Nephron progenitor cell (in vitro differentiated cells): ENCODE measurements at regions not wholly inside any gene's neighbourhood (a gene's known extent, or its start where the extent isn't known, plus 50 kb on each side); places are given as distances from the start of the nearest gene placed in this dataset.
A peak's percentile ranks its signal among the peaks of the same experiment; 100 is the strongest.

Experiments used
- DNase-seq: peaks from one replicate; pipeline ENCODE4 v3.0.0; 2021
- H3K27ac Mint-ChIP-seq: 2 replicates; pipeline ENCODE4 v1.8.0; 2021; ENCODE audit warnings: mild to moderate bottlenecking, moderate library complexity, mixed read lengths
- H3K27me3 Mint-ChIP-seq: 2 replicates; pipeline ENCODE4 v1.8.0; 2021; ENCODE audit warnings: mild to moderate bottlenecking, low read depth, mixed read lengths; ENCODE audit not compliant: poor library complexity
- H3K36me3 Mint-ChIP-seq: 2 replicates; pipeline ENCODE4 v1.8.0; 2021; ENCODE audit warnings: low read depth, mixed read lengths
- H3K4me1 Mint-ChIP-seq: 2 replicates; pipeline ENCODE4 v1.8.0; 2021; ENCODE audit warnings: mixed read lengths
- H3K4me3 Mint-ChIP-seq: 2 replicates; pipeline ENCODE4 v1.8.0; 2021; ENCODE audit warnings: mild to moderate bottlenecking, moderate library complexity, mixed read lengths
- H3K9me3 Mint-ChIP-seq: 2 replicates; pipeline ENCODE4 v1.8.0; 2021; ENCODE audit warnings: mild to moderate bottlenecking, moderate library complexity, mixed read lengths
- TF ChIP-seq, protein P1 (sequence below): fragments of 200-600 bp; sonication (generic); IDR thresholded peaks from 2 replicates; pipeline ENCODE4 v1.5.0; 2021; ENCODE audit warnings: antibody characterized with exemption

DNA sequence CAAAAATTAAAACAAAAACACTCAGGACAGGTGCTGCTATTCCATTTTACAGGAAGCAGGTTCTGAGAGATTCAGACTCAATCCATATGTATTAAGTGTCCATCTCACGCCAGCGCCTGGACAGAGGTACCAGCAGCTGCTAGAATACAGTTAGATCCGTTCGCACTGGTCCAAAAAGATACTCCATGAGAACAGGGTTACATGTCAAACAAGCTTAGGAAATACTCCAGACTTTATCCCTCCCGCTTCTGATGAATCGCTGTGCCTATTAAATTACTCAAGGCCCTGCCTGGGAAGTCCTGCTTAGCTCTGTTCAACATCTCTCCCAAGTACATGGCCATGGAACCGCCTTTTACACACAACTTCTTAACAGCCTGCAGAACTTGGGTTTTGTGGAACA, 50.2 kb upstream of the SLC35C1 start:
- H3K27me3 Mint-ChIP-seq: peaks cover 46% of the 10 kb centered on the region
- H3K36me3 Mint-ChIP-seq: no peaks in the 10 kb centered on the region
- no peaks in the 10 kb centered on the region for H3K9me3 Mint-ChIP-seq
- no peak for DNase-seq
- H3K4me1 Mint-ChIP-seq: peaks cover 12% of the 10 kb centered on the region
- H3K4me3 Mint-ChIP-seq: no peak overlapping the region
- no peak overlapping the region for H3K27ac Mint-ChIP-seq
- TF ChIP-seq, protein P1, sequence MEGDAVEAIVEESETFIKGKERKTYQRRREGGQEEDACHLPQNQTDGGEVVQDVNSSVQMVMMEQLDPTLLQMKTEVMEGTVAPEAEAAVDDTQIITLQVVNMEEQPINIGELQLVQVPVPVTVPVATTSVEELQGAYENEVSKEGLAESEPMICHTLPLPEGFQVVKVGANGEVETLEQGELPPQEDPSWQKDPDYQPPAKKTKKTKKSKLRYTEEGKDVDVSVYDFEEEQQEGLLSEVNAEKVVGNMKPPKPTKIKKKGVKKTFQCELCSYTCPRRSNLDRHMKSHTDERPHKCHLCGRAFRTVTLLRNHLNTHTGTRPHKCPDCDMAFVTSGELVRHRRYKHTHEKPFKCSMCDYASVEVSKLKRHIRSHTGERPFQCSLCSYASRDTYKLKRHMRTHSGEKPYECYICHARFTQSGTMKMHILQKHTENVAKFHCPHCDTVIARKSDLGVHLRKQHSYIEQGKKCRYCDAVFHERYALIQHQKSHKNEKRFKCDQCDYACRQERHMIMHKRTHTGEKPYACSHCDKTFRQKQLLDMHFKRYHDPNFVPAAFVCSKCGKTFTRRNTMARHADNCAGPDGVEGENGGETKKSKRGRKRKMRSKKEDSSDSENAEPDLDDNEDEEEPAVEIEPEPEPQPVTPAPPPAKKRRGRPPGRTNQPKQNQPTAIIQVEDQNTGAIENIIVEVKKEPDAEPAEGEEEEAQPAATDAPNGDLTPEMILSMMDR: no peak

DNA sequence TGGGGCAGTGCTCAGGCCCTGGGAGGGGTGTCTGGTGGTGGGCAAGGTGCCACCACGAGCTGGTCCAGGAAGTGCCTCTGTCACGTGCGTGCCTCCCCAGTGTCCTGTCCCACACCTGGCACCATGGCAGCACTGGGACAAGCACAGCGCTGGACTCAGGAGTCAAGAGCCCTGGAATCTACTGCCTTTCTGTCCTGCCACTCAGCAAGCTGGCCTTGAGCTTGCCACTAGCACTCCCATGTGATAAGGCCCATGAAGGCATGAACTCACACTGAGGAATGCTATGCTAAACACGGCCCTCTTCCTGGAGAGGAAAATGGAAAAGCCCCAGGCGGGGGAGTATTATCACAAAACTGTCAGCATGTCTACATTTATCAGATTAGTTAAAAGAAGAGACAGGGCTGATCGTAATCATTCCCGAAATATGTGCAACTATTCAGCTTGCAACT, 50.7 kb upstream of the SLC35C1 start:
- Mint-ChIP-seq H3K27me3 (peaks cover 48% of the 10 kb centered on the region), H3K4me1 (peaks cover 12% of the 10 kb centered on the region), H3K4me3 (no peak overlapping the region), H3K27ac (no peak overlapping the region), H3K36me3 (no peaks in the 10 kb centered on the region), H3K9me3 (no peaks in the 10 kb centered on the region)
- TF ChIP-seq, protein P1: no peak
- DNase-seq: no peak

DNA sequence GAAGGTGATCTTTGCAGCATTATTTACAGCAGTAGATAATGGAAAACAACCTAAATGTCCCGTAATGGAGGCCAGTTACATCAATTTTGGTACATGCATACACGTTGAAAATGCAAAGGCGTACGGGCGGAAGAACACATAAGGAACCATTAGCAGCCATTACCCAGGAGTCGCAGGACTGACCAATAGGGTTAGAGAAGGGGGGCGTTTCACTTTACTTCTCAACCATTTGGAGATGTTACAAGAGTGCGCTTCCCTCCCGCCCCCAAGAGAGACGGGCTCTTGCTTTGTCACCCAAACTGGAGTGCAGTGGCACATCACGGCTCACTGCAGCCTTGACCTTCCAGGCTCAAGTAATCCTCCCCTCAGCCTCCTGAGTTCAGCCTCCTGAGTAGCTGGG, 52.8 kb upstream of the SLC35C1 start:
- H3K9me3 Mint-ChIP-seq: no peaks in the 10 kb centered on the region
- no peak for DNase-seq
- peaks cover 12% of the 10 kb centered on the region for H3K4me1 Mint-ChIP-seq
- H3K27me3 Mint-ChIP-seq: peaks cover 39% of the 10 kb centered on the region
- no peaks in the 10 kb centered on the region for H3K36me3 Mint-ChIP-seq
- H3K27ac Mint-ChIP-seq: no peak overlapping the region
- no peak overlapping the region for H3K4me3 Mint-ChIP-seq
- TF ChIP-seq, protein P1: no peak

DNA sequence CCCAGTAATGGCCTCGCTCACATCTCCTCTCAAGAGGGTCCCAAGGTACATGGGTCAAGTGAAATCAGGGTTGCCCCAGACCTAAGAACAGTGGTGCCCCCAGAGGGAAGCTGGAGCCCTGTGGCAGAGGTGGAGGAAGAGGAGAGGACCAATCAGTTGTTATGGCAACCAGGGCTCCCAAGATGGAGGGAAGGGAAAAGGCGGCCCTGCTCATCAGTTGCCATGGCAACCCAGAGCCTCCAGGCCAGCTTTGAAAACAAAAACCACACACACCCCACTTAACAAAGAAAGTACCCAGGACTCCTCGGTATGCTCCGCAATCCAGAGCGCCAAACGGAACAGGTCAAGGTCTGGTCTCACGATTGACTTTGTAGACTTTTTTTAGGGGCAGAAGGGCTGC, 53.5 kb upstream of the SLC35C1 start:
- peak; percentile 23 for DNase-seq
- Mint-ChIP-seq H3K36me3 (no peaks in the 10 kb centered on the region), H3K9me3 (no peaks in the 10 kb centered on the region), H3K4me1 (peaks cover 5% of the 10 kb centered on the region), H3K27me3 (peaks cover 37% of the 10 kb centered on the region), H3K27ac (no peak overlapping the region), H3K4me3 (no peak overlapping the region)
- TF ChIP-seq, protein P1: no peak

DNA sequence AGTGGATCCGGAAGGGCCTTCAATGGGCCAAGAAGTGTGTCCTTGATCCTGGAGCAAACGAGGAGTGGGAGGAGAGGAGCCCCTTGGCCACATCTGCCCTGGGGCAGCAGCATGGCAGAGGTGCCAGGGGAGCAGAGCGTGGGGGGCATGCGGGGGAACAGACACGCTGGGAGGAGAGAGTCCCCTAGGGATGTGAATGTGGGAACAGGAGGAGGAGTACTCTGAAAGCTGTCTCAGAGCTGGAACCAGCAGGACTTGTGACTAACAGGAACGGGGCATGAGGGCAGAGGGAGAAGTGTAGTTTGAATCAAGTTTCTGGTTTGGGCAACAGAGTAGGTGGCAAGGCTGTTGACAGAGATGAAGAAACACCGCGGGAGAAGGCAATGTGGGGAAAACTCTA, 54.5 kb upstream of the SLC35C1 start:
- TF ChIP-seq, protein P1: no peak
- Mint-ChIP-seq H3K27ac (no peak overlapping the region), H3K4me3 (no peak overlapping the region)

DNA sequence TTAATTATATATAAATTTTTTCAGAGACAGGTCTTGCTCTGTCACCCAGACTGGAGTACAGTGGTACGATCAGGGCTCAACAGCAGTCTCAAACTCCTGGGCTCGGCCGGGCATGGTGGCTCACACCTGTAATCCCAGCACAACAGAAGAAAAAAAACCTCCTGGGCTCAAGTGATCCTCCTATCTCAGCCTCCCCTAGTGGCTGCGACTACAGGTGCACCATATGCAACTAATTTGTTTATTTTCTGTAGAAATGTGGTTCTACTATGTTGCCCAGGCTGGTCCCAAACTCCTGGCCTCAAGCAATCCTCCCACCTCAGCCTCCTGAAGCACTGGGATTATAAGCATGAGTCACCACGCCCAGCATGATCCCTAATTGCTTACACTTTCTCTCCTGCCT, 56.1 kb upstream of the SLC35C1 start:
- TF ChIP-seq, protein P1: no peak
- peaks cover 30% of the 10 kb centered on the region for H3K27me3 Mint-ChIP-seq
- peaks cover 6% of the 10 kb centered on the region for H3K4me1 Mint-ChIP-seq
- H3K4me3 Mint-ChIP-seq: no peak overlapping the region
- no peak for DNase-seq
- no peaks in the 10 kb centered on the region for H3K9me3 Mint-ChIP-seq
- no peak overlapping the region for H3K27ac Mint-ChIP-seq
- no peaks in the 10 kb centered on the region for H3K36me3 Mint-ChIP-seq

More for the DNA sequence above, 54.5 kb upstream of the SLC35C1 start:
- Mint-ChIP-seq H3K9me3 (no peaks in the 10 kb centered on the region), H3K4me1 (peaks cover 3% of the 10 kb centered on the region), H3K27me3 (peaks cover 33% of the 10 kb centered on the region), H3K36me3 (no peaks in the 10 kb centered on the region)
- no peak for DNase-seq
